HG02981 (cell line): ENCODE measurements at regions not wholly inside any gene's neighbourhood (a gene's known extent, or its start where the extent isn't known, plus 50 kb on each side); places are given as distances from the start of the nearest gene placed in this dataset.
"Not testable (repeated sequence)": the region's sequence is repeated elsewhere in the genome, so short reads cannot be mapped to it uniquely, and the experiment has no call there.

Source experiments
- ATAC-seq: cut with Tn5 transposase; IDR thresholded peaks from one replicate; pipeline ENCODE4 v1.9.1; 2021; ENCODE audit warnings: mild to moderate bottlenecking, moderate library complexity; ENCODE audit not compliant: unreplicated experiment

- ATAC-seq, result no peak
Observed at GRCh38 chr7:4436936-4437335, 245.2 kb upstream of the FOXK1 start.

- no peak for ATAC-seq
Observed at GRCh38 chr7:4437916-4438315, 244.2 kb upstream of the FOXK1 start.

- no peak for ATAC-seq
Observed at GRCh38 chr7:4438723-4439245, 243.3 kb upstream of the FOXK1 start.

- ATAC-seq, result no peak
Observed at GRCh38 chr7:4439444-4439843, 242.7 kb upstream of the FOXK1 start.

GRCh38 chr7:4444106-4444505 is 238.0 kb upstream of the FOXK1 start:
- no peak for ATAC-seq

- ATAC-seq, result no peak
Observed at GRCh38 chr7:4445777-4446176, 236.3 kb upstream of the FOXK1 start.

GRCh38 chr7:4449263-4449662 is 232.8 kb upstream of the FOXK1 start:
- no peak for ATAC-seq

- ATAC-seq, result no peak
Observed at GRCh38 chr7:4450483-4450882, 231.6 kb upstream of the FOXK1 start.

GRCh38 chr7:4460597-4460996 is 221.5 kb upstream of the FOXK1 start:
- ATAC-seq, result no peak

GRCh38 chr7:4461531-4461930 is 220.6 kb upstream of the FOXK1 start:
- no peak for ATAC-seq

- no peak for ATAC-seq
Observed at GRCh38 chr7:4468320-4469102, 213.6 kb upstream of the FOXK1 start.

GRCh38 chr7:4470246-4470645 is 211.8 kb upstream of the FOXK1 start:
- ATAC-seq, result no peak

GRCh38 chr7:4472728-4473127 is 209.4 kb upstream of the FOXK1 start:
- ATAC-seq, result no peak

GRCh38 chr7:4479367-4480039 is 202.6 kb upstream of the FOXK1 start:
- no peak for ATAC-seq

GRCh38 chr7:4480131-4480530 is 202.0 kb upstream of the FOXK1 start:
- not testable (repeated sequence) for ATAC-seq

- no peak for ATAC-seq
Observed at GRCh38 chr7:4483851-4484250, 198.2 kb upstream of the FOXK1 start.

- ATAC-seq, result no peak
Observed at GRCh38 chr7:4484545-4484944, 197.6 kb upstream of the FOXK1 start.

GRCh38 chr7:4486907-4487306 is 195.2 kb upstream of the FOXK1 start:
- no peak for ATAC-seq

GRCh38 chr7:4496911-4497310 is 185.2 kb upstream of the FOXK1 start:
- ATAC-seq, result not testable (repeated sequence)

- no peak for ATAC-seq
Observed at GRCh38 chr7:4500812-4501211, 181.3 kb upstream of the FOXK1 start.

GRCh38 chr7:4507886-4508285 is 174.2 kb upstream of the FOXK1 start:
- ATAC-seq, result not testable (repeated sequence)

- no peak for ATAC-seq
Observed at GRCh38 chr7:4513450-4513849, 168.6 kb upstream of the FOXK1 start.
